ENCODE measurements at regions not wholly inside any gene's neighbourhood (a gene's known extent, or its start where the extent isn't known, plus 50 kb on each side); places are given as distances from the start of the nearest gene placed in this dataset.

- ATAC-seq (ENCODE audit: poor library complexity) (no peak), DNase-seq (no peak)
- Mint-ChIP-seq H3K9me3 (no peaks in the 10 kb centered on the region), H3K27me3 (peaks cover 16% of the 10 kb centered on the region), H3K36me3 (ENCODE audit: low read depth) (no peaks in the 10 kb centered on the region), H3K4me1 (ENCODE audit: low read depth) (no peaks in the 10 kb centered on the region), H3K4me3 (no peak overlapping the region), H3K27ac (no peak overlapping the region)
- Histone ChIP-seq H3K36me3 (ENCODE audit: insufficient read depth, low read length) (no peaks in the 10 kb centered on the region), H3K4me1 (ENCODE audit: insufficient read depth, low read length) (no peaks in the 10 kb centered on the region), H3K27ac (ENCODE audit: low read depth in 1 of 2, low read length in 2 of 2) (no peak overlapping the region), H3K4me3 (ENCODE audit: low read length) (no peak overlapping the region), H3K27me3 (ENCODE audit: control insufficient read depth in 1 of 2, insufficient read depth in 2 of 2, low read length in 2 of 2) (no peaks in the 10 kb centered on the region), H3K9me3 (ENCODE audit: control insufficient read depth in 1 of 2, insufficient read depth in 1 of 2, low read length in 2 of 2) (no peaks in the 10 kb centered on the region)
- POLR2A ChIA-PET: no interaction called here
- CTCF ChIA-PET: no interaction called here
- no peak for TF ChIP-seq CTCF (IDR thresholded peaks at IDR 0.05)
- intact Hi-C loops (cut with DNase I, micrococcal nuclease): no loop called here
Measured at GRCh38 chr16:80299416-80299815, 241.4 kb upstream of the DYNLRB2 start.

- Histone ChIP-seq H3K4me1 (ENCODE audit: insufficient read depth, low read length) (no peaks in the 10 kb centered on the region), H3K9me3 (ENCODE audit: control insufficient read depth in 1 of 2, insufficient read depth in 1 of 2, low read length in 2 of 2) (no peaks in the 10 kb centered on the region), H3K36me3 (ENCODE audit: insufficient read depth, low read length) (no peaks in the 10 kb centered on the region), H3K4me3 (ENCODE audit: low read length) (no peak overlapping the region), H3K27ac (ENCODE audit: low read depth in 1 of 2, low read length in 2 of 2) (no peak overlapping the region), H3K27me3 (ENCODE audit: control insufficient read depth in 1 of 2, insufficient read depth in 2 of 2, low read length in 2 of 2) (no peaks in the 10 kb centered on the region)
- Mint-ChIP-seq H3K27ac (no peak overlapping the region), H3K36me3 (ENCODE audit: low read depth) (no peaks in the 10 kb centered on the region), H3K4me1 (ENCODE audit: low read depth) (no peaks in the 10 kb centered on the region), H3K4me3 (no peak overlapping the region), H3K27me3 (peaks cover 16% of the 10 kb centered on the region), H3K9me3 (no peaks in the 10 kb centered on the region)
- ATAC-seq (ENCODE audit: poor library complexity) (no peak), DNase-seq (no peak)
- intact Hi-C loops (cut with DNase I, micrococcal nuclease): no loop called here
- no peak for TF ChIP-seq CTCF (IDR thresholded peaks at IDR 0.05)
- CTCF ChIA-PET: no interaction called here
- POLR2A ChIA-PET: no interaction called here
Measured at GRCh38 chr16:80298676-80299075, 242.1 kb upstream of the DYNLRB2 start.

GRCh38 chr16:80296034-80296433, 244.8 kb upstream of the DYNLRB2 start:
- H3K9me3 ChIP-seq (ENCODE audit: control insufficient read depth in 1 of 2, insufficient read depth in 1 of 2, low read length in 2 of 2): no peaks in the 10 kb centered on the region
- ATAC-seq (ENCODE audit: poor library complexity): no peak
- no peak overlapping the region for H3K27ac Mint-ChIP-seq
- no peaks in the 10 kb centered on the region for H3K4me1 ChIP-seq (ENCODE audit: insufficient read depth, low read length)
- H3K36me3 ChIP-seq (ENCODE audit: insufficient read depth, low read length): no peaks in the 10 kb centered on the region
- H3K36me3 Mint-ChIP-seq (ENCODE audit: low read depth): no peaks in the 10 kb centered on the region
- no peak for TF ChIP-seq CTCF (IDR thresholded peaks at IDR 0.05)
- no peak for DNase-seq
- H3K27ac ChIP-seq (ENCODE audit: low read depth in 1 of 2, low read length in 2 of 2): no peak overlapping the region
- H3K9me3 Mint-ChIP-seq: no peaks in the 10 kb centered on the region
- CTCF ChIA-PET: no interaction called here
- intact Hi-C loops (cut with DNase I, micrococcal nuclease): no loop called here
- H3K27me3 ChIP-seq (ENCODE audit: control insufficient read depth in 1 of 2, insufficient read depth in 2 of 2, low read length in 2 of 2): no peaks in the 10 kb centered on the region
- no peak overlapping the region for H3K4me3 Mint-ChIP-seq
- POLR2A ChIA-PET: no interaction called here
- no peak overlapping the region for H3K4me3 ChIP-seq (ENCODE audit: low read length)
- peaks cover 16% of the 10 kb centered on the region for H3K27me3 Mint-ChIP-seq
- H3K4me1 Mint-ChIP-seq (ENCODE audit: low read depth): no peaks in the 10 kb centered on the region

All from CD4-positive, alpha-beta T cell (primary cell).